Small intestine (tissue), 7 donors: ENCODE measurements at regions not wholly inside any gene's neighbourhood (a gene's known extent, or its start where the extent isn't known, plus 50 kb on each side); places are given as distances from the start of the nearest gene placed in this dataset.

Source experiments
- DNase-seq, 2 donors: peaks; one replicate each; pipeline versions ENCODE4 v3.0.0 to v3.0.0-alpha.2; 2013
- FAIRE-seq: peaks from 2 replicates; lab custom pipeline; 2012; peaks lifted over from hg19 to GRCh38; lab: Jason Lieb, UNC
- H3K27ac ChIP-seq, 3 donors: one replicate each; pipeline ENCODE4 v1.5.1; 2013; ENCODE audit warnings: low read length in 2 of 3, mild to moderate bottlenecking in 2 of 3, control low read depth in 1 of 3, inconsistent platforms in 1 of 3, low read depth in 1 of 3, moderate library complexity in 1 of 3
- H3K27me3 ChIP-seq, 3 donors: one replicate each; pipeline ENCODE4 v1.6.1; 2013; ENCODE audit warnings: low read length in 3 of 3, inconsistent platforms in 1 of 3; ENCODE audit not compliant: control insufficient read depth in 3 of 3, insufficient read depth in 3 of 3
- H3K36me3 ChIP-seq, 3 donors: one replicate each; pipeline ENCODE4 v1.6.1; 2013; ENCODE audit warnings: low read length in 3 of 3, inconsistent platforms in 1 of 3, low read depth in 1 of 3, mild to moderate bottlenecking in 1 of 3, moderate library complexity in 1 of 3; ENCODE audit not compliant: control insufficient read depth in 3 of 3, insufficient read depth in 2 of 3
- H3K4me1 ChIP-seq, 3 donors: one replicate each; pipeline ENCODE4 v1.6.1; 2013; ENCODE audit warnings: low read length in 2 of 3, inconsistent platforms in 1 of 3, low read depth in 1 of 3, mild to moderate bottlenecking in 1 of 3, moderate library complexity in 1 of 3; ENCODE audit not compliant: control insufficient read depth in 3 of 3, insufficient read depth in 2 of 3
- H3K4me3 ChIP-seq, 3 donors: one replicate each; pipeline ENCODE4 v1.5.1; 2013; ENCODE audit warnings: low read length in 3 of 3, control low read depth in 1 of 3, inconsistent platforms in 1 of 3, low read depth in 1 of 3, mild to moderate bottlenecking in 1 of 3, moderate library complexity in 1 of 3
- H3K9me3 ChIP-seq, 2 donors: one replicate each; pipeline ENCODE4 v1.6.1; 2013; ENCODE audit warnings: low read depth in 1 of 2, low read length in 1 of 2; ENCODE audit not compliant: control insufficient read depth in 2 of 2, insufficient read depth in 1 of 2
- WGBS, 3 donors: extraction: QIAGEN DNeasy Blood & Tissue Kit; methylation state at CpG; one replicate each; pipeline ENCODE4 v1.1.7; 2013; 5-methylcytosine and 5-hydroxymethylcytosine counted together
- donor health status: healthy with polysubstance abuse.
- donor health status: control.
- donor health status: control.
- donor health status: Bipolar disorder and iron deficiency.
- donor health status: healthy.

- no peak overlapping the region for H3K4me3 ChIP-seq
- H3K27ac ChIP-seq: no peak overlapping the region
- WGBS, 3 donors: 13 to 44% (median 34%) methylated on average over 3 of the region's 3 CpGs
- FAIRE-seq (no peak), DNase-seq (no peak)
- no peaks in the 10 kb centered on the region for H3K27me3 ChIP-seq
- H3K36me3 ChIP-seq: no peaks in the 10 kb centered on the region
- no peaks in the 10 kb centered on the region for H3K4me1 ChIP-seq
- no peaks in the 10 kb centered on the region for H3K9me3 ChIP-seq
Measured at GRCh38 chr3:18635215-18635614, 210.1 kb upstream of the SATB1 start.

GRCh38 chr3:18634461-18634860, 209.3 kb upstream of the SATB1 start:
- Histone ChIP-seq H3K27ac (no peak overlapping the region), H3K4me1 (no peaks in the 10 kb centered on the region), H3K36me3 (no peaks in the 10 kb centered on the region), H3K4me3 (no peak overlapping the region), H3K9me3 (no peaks in the 10 kb centered on the region), H3K27me3 (no peaks in the 10 kb centered on the region)
- 88 to 94% (median 88%) methylated on average over 6 of the region's 6 CpGs for whole genome bisulfite sequencing, 3 donors
- no peak for DNase-seq
- FAIRE-seq: no peak

- WGBS, 3 donors: 39 to 71% (median 62%) methylated on average over 7 of the region's 7 CpGs
- Histone ChIP-seq H3K36me3 (no peaks in the 10 kb centered on the region), H3K9me3 (no peaks in the 10 kb centered on the region), H3K4me3 (no peak overlapping the region), H3K4me1 (no peaks in the 10 kb centered on the region), H3K27me3 (no peaks in the 10 kb centered on the region), H3K27ac (no peak overlapping the region)
- FAIRE-seq: no peak
- no peak for DNase-seq
Measured at GRCh38 chr3:18633002-18633401, 207.9 kb upstream of the SATB1 start.

- Histone ChIP-seq H3K9me3 (no peaks in the 10 kb centered on the region), H3K4me3 (no peak overlapping the region), H3K36me3 (no peaks in the 10 kb centered on the region), H3K27me3 (no peaks in the 10 kb centered on the region), H3K4me1 (no peaks in the 10 kb centered on the region), H3K27ac (no peak overlapping the region)
- 86 to 91% (median 90%) methylated on average over 4 of the region's 4 CpGs for WGBS, 3 donors
- DNase-seq: no peak
- FAIRE-seq: no peak
Measured at GRCh38 chr3:18630295-18630694, 205.2 kb upstream of the SATB1 start.

GRCh38 chr3:18625085-18625484, 199.9 kb upstream of the SATB1 start:
- Histone ChIP-seq H3K4me1 (no peaks in the 10 kb centered on the region), H3K36me3 (no peaks in the 10 kb centered on the region), H3K4me3 (no peak overlapping the region), H3K9me3 (no peaks in the 10 kb centered on the region), H3K27ac (no peak overlapping the region), H3K27me3 (no peaks in the 10 kb centered on the region)
- DNase-seq (no peak), FAIRE-seq (no peak)
- WGBS, 3 donors: 81 to 94% (median 89%) methylated on average over 2 of the region's 2 CpGs

GRCh38 chr3:18623220-18623619, 198.1 kb upstream of the SATB1 start:
- WGBS, 3 donors: 33 to 69% (median 42%) methylated on average over 6 of the region's 6 CpGs

GRCh38 chr3:18618723-18619122, 193.6 kb upstream of the SATB1 start:
- FAIRE-seq (no peak), DNase-seq (no peak)
- Histone ChIP-seq H3K9me3 (no peaks in the 10 kb centered on the region), H3K4me1 (no peaks in the 10 kb centered on the region), H3K36me3 (no peaks in the 10 kb centered on the region), H3K27ac (no peak overlapping the region), H3K27me3 (no peaks in the 10 kb centered on the region), H3K4me3 (no peak overlapping the region)

More at GRCh38 chr3:18623220-18623619, 198.1 kb upstream of the SATB1 start:
- no peak overlapping the region for H3K27ac ChIP-seq
- DNase-seq (peak in 1 of 2 donors; percentile 3), FAIRE-seq (no peak)
- no peaks in the 10 kb centered on the region for H3K4me1 ChIP-seq
- H3K4me3 ChIP-seq: no peak overlapping the region
- no peaks in the 10 kb centered on the region for H3K27me3 ChIP-seq
- H3K9me3 ChIP-seq: no peaks in the 10 kb centered on the region
- H3K36me3 ChIP-seq: no peaks in the 10 kb centered on the region

- Histone ChIP-seq H3K27me3 (no peaks in the 10 kb centered on the region), H3K9me3 (no peaks in the 10 kb centered on the region), H3K27ac (no peak overlapping the region), H3K4me1 (no peaks in the 10 kb centered on the region), H3K36me3 (no peaks in the 10 kb centered on the region), H3K4me3 (no peak overlapping the region)
- DNase-seq (no peak), FAIRE-seq (no peak)
- WGBS, 3 donors: 80 to 87% (median 81%) methylated on average over 1 of the region's 1 CpG
Measured at GRCh38 chr3:18611991-18612390, 186.9 kb upstream of the SATB1 start.

GRCh38 chr3:18609187-18609586, 184.0 kb upstream of the SATB1 start:
- no peaks in the 10 kb centered on the region for H3K36me3 ChIP-seq
- H3K4me3 ChIP-seq: no peak overlapping the region
- no peaks in the 10 kb centered on the region for H3K4me1 ChIP-seq
- no peaks in the 10 kb centered on the region for H3K9me3 ChIP-seq
- 70 to 83% (median 80%) methylated on average over 4 of the region's 4 CpGs for WGBS, 3 donors
- no peak overlapping the region for H3K27ac ChIP-seq
- DNase-seq (no peak), FAIRE-seq (no peak)
- H3K27me3 ChIP-seq: no peaks in the 10 kb centered on the region
